Loucy (cell line): ENCODE measurements at regions not wholly inside any gene's neighbourhood (a gene's known extent, or its start where the extent isn't known, plus 50 kb on each side); places are given as distances from the start of the nearest gene placed in this dataset.

Experiments
- H2AFZ ChIP-seq: fragments of 200-600 bp; sonication (generic); 2 replicates; pipeline ENCODE4 v1.6.0; 2016; ENCODE audit warnings: antibody characterized with exemption, mild to moderate bottlenecking, low read length, moderate library complexity
- H3F3A ChIP-seq: fragments of 200-600 bp; 2 replicates; pipeline ENCODE4 v1.6.0; 2016; ENCODE audit warnings: antibody characterized with exemption, low read depth, mild to moderate bottlenecking
- H3K27me3 ChIP-seq: fragments of 200-600 bp; sonication (generic); 2 replicates; pipeline ENCODE4 v1.6.1; 2014; ENCODE audit warnings: low read length, mild to moderate bottlenecking; ENCODE audit not compliant: insufficient read depth, poor library complexity, severe bottlenecking
- H3K36me3 ChIP-seq: fragments of 200-600 bp; sonication (generic); 2 replicates; pipeline ENCODE4 v1.6.1; 2016; ENCODE audit warnings: low read length; ENCODE audit not compliant: insufficient read depth
- H3K4me1 ChIP-seq: fragments of 200-600 bp; sonication (generic); 2 replicates; pipeline ENCODE4 v1.5.1; 2014; ENCODE audit warnings: low read length, mild to moderate bottlenecking; ENCODE audit not compliant: insufficient read depth, poor library complexity, severe bottlenecking
- H3K4me2 ChIP-seq: fragments of 200-600 bp; sonication (generic); 2 replicates; pipeline ENCODE4 v1.6.0; 2014; ENCODE audit warnings: antibody characterized with exemption, low read length, low read depth, mild to moderate bottlenecking; ENCODE audit not compliant: poor library complexity, severe bottlenecking
- H3K4me3 ChIP-seq: fragments of 200-600 bp; sonication (generic); 2 replicates; pipeline ENCODE4 v1.5.1; 2014; ENCODE audit warnings: low read length, mild to moderate bottlenecking, mixed read lengths; ENCODE audit not compliant: poor library complexity, severe bottlenecking
- H3K79me2 ChIP-seq: fragments of 200-600 bp; sonication (generic); 2 replicates; pipeline ENCODE4 v1.6.1; 2014; ENCODE audit warnings: low read length; ENCODE audit not compliant: insufficient read depth
- H3K9ac ChIP-seq: fragments of 200-600 bp; sonication (generic); 2 replicates; pipeline ENCODE4 v1.6.0; 2014; ENCODE audit warnings: mild to moderate bottlenecking, low read depth, low read length, moderate library complexity; ENCODE audit not compliant: poor library complexity, severe bottlenecking
- H3K9me2 ChIP-seq: fragments of 200-600 bp; sonication (generic); replicated peaks from 2 replicates; pipeline ENCODE4 v1.6.1; 2016; ENCODE audit warnings: low read depth, low read length, mixed read lengths
- H3K9me3 ChIP-seq: fragments of 200-600 bp; sonication (generic); 2 replicates; pipeline ENCODE4 v1.6.1; 2014; ENCODE audit warnings: mild to moderate bottlenecking, antibody characterized with exemption, low read length, low read depth; ENCODE audit not compliant: insufficient read depth
- H4K20me1 ChIP-seq: fragments of 200-600 bp; sonication (generic); 2 replicates; pipeline ENCODE4 v1.6.0; 2014; ENCODE audit warnings: antibody characterized with exemption, low read length, mild to moderate bottlenecking; ENCODE audit not compliant: insufficient read depth, poor library complexity, severe bottlenecking
- EZH2phosphoT487 ChIP-seq: fragments of 200-600 bp; IDR thresholded peaks from 2 replicates; pipeline ENCODE4 v1.6.1; 2018; ENCODE audit warnings: antibody characterized with exemption, mild to moderate bottlenecking, moderate library complexity, borderline replicate concordance
- TF ChIP-seq, protein P1 (sequence below): fragments of 200-600 bp; sonication (generic); conservative IDR thresholded peaks from 2 replicates; pipeline ENCODE4 v1.5.1; 2014; ENCODE audit warnings: mild to moderate bottlenecking, antibody characterized with exemption, low read length

DNA sequence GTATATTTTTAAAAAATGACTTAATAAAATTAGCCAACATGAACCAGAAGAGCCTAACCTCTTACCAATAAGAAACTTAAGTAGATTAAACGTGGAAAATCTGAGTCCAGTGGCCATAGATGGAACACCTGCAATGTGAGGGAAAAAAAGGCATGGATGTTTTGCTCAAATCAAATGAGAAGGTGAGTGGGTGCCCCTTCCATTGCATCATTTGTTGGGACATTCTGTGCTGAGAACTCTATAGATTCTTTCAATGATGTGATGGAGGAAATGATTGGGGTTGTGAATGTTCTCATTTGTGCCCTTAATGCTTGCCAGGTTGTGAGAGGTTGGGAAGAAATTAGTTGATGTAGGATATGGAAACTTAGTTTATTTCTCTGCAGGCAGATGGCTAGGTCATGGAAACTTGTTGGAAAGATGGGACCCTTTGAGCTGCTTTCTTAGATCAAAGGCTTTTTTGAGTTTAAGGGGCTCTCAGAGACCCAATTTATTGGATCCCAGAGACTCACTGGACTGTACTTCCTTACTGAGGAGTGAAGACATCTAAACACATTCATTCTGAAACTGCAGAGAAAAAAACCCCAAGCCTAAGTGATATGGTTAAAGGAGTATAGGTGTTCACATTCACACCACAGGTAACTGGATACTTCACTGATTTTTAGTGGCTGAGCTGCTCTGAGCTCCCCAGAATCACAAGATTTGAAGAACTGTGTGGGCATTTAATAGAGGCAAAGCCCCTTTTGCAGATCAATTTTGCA, 95.9 kb downstream of the DACT1 start:
- Histone ChIP-seq H3K9ac (no peak overlapping the region), H3K4me1 (no peaks in the 10 kb centered on the region), H3K9me2 (no peaks in the 10 kb centered on the region), H3K79me2 (no peaks in the 10 kb centered on the region), H4K20me1 (no peaks in the 10 kb centered on the region), H3F3A (no peaks in the 10 kb centered on the region), H3K4me3 (no peak overlapping the region), H3K9me3 (no peaks in the 10 kb centered on the region), H2AFZ (no peak overlapping the region), H3K27me3 (no peaks in the 10 kb centered on the region), H3K36me3 (no peaks in the 10 kb centered on the region), H3K4me2 (no peak overlapping the region)
- TF ChIP-seq, protein P1, sequence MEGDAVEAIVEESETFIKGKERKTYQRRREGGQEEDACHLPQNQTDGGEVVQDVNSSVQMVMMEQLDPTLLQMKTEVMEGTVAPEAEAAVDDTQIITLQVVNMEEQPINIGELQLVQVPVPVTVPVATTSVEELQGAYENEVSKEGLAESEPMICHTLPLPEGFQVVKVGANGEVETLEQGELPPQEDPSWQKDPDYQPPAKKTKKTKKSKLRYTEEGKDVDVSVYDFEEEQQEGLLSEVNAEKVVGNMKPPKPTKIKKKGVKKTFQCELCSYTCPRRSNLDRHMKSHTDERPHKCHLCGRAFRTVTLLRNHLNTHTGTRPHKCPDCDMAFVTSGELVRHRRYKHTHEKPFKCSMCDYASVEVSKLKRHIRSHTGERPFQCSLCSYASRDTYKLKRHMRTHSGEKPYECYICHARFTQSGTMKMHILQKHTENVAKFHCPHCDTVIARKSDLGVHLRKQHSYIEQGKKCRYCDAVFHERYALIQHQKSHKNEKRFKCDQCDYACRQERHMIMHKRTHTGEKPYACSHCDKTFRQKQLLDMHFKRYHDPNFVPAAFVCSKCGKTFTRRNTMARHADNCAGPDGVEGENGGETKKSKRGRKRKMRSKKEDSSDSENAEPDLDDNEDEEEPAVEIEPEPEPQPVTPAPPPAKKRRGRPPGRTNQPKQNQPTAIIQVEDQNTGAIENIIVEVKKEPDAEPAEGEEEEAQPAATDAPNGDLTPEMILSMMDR: no peak
- TF ChIP-seq EZH2phosphoT487: no peak

GRCh38 chr14:58735596-58735995, 97.8 kb downstream of the DACT1 start:
- Histone ChIP-seq H3K9me3 (no peaks in the 10 kb centered on the region), H3K4me2 (no peak overlapping the region)
- TF ChIP-seq, protein P1: no peak
- no peak for TF ChIP-seq EZH2phosphoT487

GRCh38 chr14:58736606-58737005, 98.8 kb downstream of the DACT1 start:
- H3K4me2 ChIP-seq: no peak overlapping the region
- no peaks in the 10 kb centered on the region for H3K4me1 ChIP-seq
- H4K20me1 ChIP-seq: no peaks in the 10 kb centered on the region
- no peak overlapping the region for H3K9ac ChIP-seq
- H3K9me3 ChIP-seq: no peaks in the 10 kb centered on the region
- no peaks in the 10 kb centered on the region for H3K9me2 ChIP-seq
- no peaks in the 10 kb centered on the region for H3K27me3 ChIP-seq
- no peaks in the 10 kb centered on the region for H3F3A ChIP-seq
- no peak overlapping the region for H2AFZ ChIP-seq
- H3K4me3 ChIP-seq: no peak overlapping the region
- no peaks in the 10 kb centered on the region for H3K79me2 ChIP-seq
- no peak for TF ChIP-seq EZH2phosphoT487
- TF ChIP-seq, protein P1: no peak
- no peaks in the 10 kb centered on the region for H3K36me3 ChIP-seq

More at GRCh38 chr14:58735596-58735995, 97.8 kb downstream of the DACT1 start:
- Histone ChIP-seq H3F3A (no peaks in the 10 kb centered on the region), H3K27me3 (no peaks in the 10 kb centered on the region), H3K79me2 (no peaks in the 10 kb centered on the region), H2AFZ (no peak overlapping the region), H3K4me3 (no peak overlapping the region), H3K36me3 (no peaks in the 10 kb centered on the region), H3K9me2 (no peaks in the 10 kb centered on the region), H3K4me1 (no peaks in the 10 kb centered on the region), H4K20me1 (no peaks in the 10 kb centered on the region), H3K9ac (no peak overlapping the region)
